HepG2 (cell line): ENCODE measurements at regions not wholly inside any gene's neighbourhood (a gene's known extent, or its start where the extent isn't known, plus 50 kb on each side); places are given as distances from the start of the nearest gene placed in this dataset.

Experiments
- FOXK2 ChIP-seq: fragments of 450-650 bp; IDR thresholded peaks from 2 replicates; pipeline ENCODE4 v1.6.1; 2016
- PHF20 ChIP-seq: sonication (generic); formaldehyde crosslinking; IDR thresholded peaks from 2 replicates; pipeline ENCODE4 v1.5.0; 2020; ENCODE audit warnings: mild to moderate bottlenecking, missing genetic modification reagents

DNA sequence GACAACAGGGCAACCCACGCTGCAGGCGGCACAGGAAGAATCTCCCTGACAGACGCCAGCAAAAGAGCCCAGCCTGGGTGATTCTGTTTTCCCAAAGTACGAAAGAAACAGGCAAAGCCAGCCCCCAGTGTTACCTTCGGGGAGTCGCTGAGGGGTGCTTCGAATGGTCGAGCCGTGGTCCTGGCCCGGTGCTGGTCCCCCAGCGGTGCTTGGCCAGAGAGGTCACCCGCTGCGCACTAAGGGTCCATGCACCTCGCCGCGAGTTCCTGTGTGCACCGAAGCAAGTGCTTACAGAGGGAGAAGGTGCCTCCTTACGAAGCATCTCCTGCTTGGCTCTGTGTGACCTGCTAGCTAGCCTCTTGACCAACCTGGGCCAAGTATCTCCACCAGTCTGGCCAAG lies 77.1 kb downstream of the HMX1 start:
- TF ChIP-seq FOXK2 (no peak), PHF20 (no peak)
